A673 (cell line): ENCODE measurements at regions not wholly inside any gene's neighbourhood (a gene's known extent, or its start where the extent isn't known, plus 50 kb on each side); places are given as distances from the start of the nearest gene placed in this dataset.

Experiments used
- BruUV-seq: library from RNA; stranded (reverse); fragments of 400-500 nt; replicated peaks from 2 replicates; lab custom pipeline; 2021; lab: Mats Ljungman, UMichigan
- CTCF ChIA-PET: fragments of 300-600 bp; sonication (Branson Sonifier 250); formaldehyde crosslinking; loops from one replicate; lab custom pipeline; 2022; ENCODE audit warnings: antibody characterized with exemption; lab: Charles Lee
- POLR2A ChIA-PET: fragments of 300-600 bp; sonication (Branson Sonifier 250); formaldehyde crosslinking; loops from one replicate; lab custom pipeline; 2022; ENCODE audit warnings: antibody characterized with exemption; ENCODE audit not compliant: low non-redundant PET; lab: Charles Lee
- DNase-seq: peaks from one replicate; pipeline ENCODE4 v3.0.0-alpha.2; 2015; ENCODE audit warnings: low spot score
- H3K27ac ChIP-seq: fragments of 200-600 bp; sonication (generic); 2 replicates; pipeline ENCODE4 v1.5.1; 2016; ENCODE audit warnings: mixed run types, low read depth, mild to moderate bottlenecking, mixed read lengths, antibody characterized with exemption, low read length; ENCODE audit not compliant: poor library complexity, severe bottlenecking
- H3K27me3 ChIP-seq: fragments of 200-600 bp; sonication (generic); replicated peaks from 2 replicates; pipeline ENCODE4 v1.6.1; 2017; ENCODE audit warnings: mixed run types, low read depth, mild to moderate bottlenecking, mixed read lengths, antibody characterized with exemption, low read length; ENCODE audit not compliant: insufficient read depth, poor library complexity
- H3K36me3 ChIP-seq: fragments of 200-600 bp; sonication (generic); 2 replicates; pipeline ENCODE4 v1.6.1; 2016; ENCODE audit warnings: mixed run types, mild to moderate bottlenecking, mixed read lengths, antibody characterized with exemption, low read length; ENCODE audit not compliant: insufficient read depth, poor library complexity, severe bottlenecking
- H3K4me1 ChIP-seq: fragments of 200-600 bp; sonication (generic); 2 replicates; pipeline ENCODE4 v1.6.1; 2017; ENCODE audit warnings: mixed run types, mild to moderate bottlenecking, mixed read lengths, antibody characterized with exemption, low read length; ENCODE audit not compliant: insufficient read depth, poor library complexity, severe bottlenecking
- H3K4me3 ChIP-seq: fragments of 200-600 bp; sonication (generic); 2 replicates; pipeline ENCODE4 v1.5.1; 2016; ENCODE audit warnings: low read depth, mixed run types, mild to moderate bottlenecking, mixed read lengths, low read length; ENCODE audit not compliant: poor library complexity, severe bottlenecking
- H3K9me3 ChIP-seq: fragments of 200-600 bp; sonication (generic); 2 replicates; pipeline ENCODE4 v1.6.1; 2016; ENCODE audit warnings: mixed run types, low read depth, mild to moderate bottlenecking, mixed read lengths, antibody characterized with exemption, low read length; ENCODE audit not compliant: poor library complexity, severe bottlenecking
- CTCF ChIP-seq: fragments of 300-800, 200-600 bp; sonication (generic); conservative IDR thresholded peaks from 2 replicates; pipeline ENCODE4 v1.5.1; 2017; ENCODE audit warnings: low read depth, mild to moderate bottlenecking, antibody characterized with exemption, low read length, moderate library complexity, mixed read lengths
- EZH2 ChIP-seq: fragments of 200-600 bp; sonication (generic); IDR thresholded peaks from 2 replicates; pipeline ENCODE4 v1.6.1; 2017; ENCODE audit warnings: borderline replicate concordance, low read depth, mild to moderate bottlenecking, mixed read lengths, antibody characterized with exemption, low read length; ENCODE audit not compliant: poor library complexity, severe bottlenecking
- intact Hi-C: fragments of 100-400 bp; cut with micrococcal nuclease; formaldehyde crosslinking; loops from one replicate; pipeline ENCODE4 v1.10.0; 2022; ENCODE audit not compliant: unreplicated experiment

- no TSS peak for BruUV-seq
- Histone ChIP-seq H3K27ac (no peak overlapping the region), H3K36me3 (no peaks in the 10 kb centered on the region), H3K4me3 (no peak overlapping the region), H3K9me3 (no peaks in the 10 kb centered on the region), H3K4me1 (no peaks in the 10 kb centered on the region), H3K27me3 (no peaks in the 10 kb centered on the region)
- intact Hi-C loops, result no loop called here
- CTCF ChIA-PET, result no interaction called here
- POLR2A ChIA-PET, result no interaction called here
- DNase-seq, result no peak
- TF ChIP-seq CTCF (no peak), EZH2 (no peak)
These were observed 371.8 kb downstream of the EPHA4 start for GRCh38 chr2:221200184-221200839.

GRCh38 chr2:221202431-221202830 lies 369.7 kb downstream of the EPHA4 start:
- no peak overlapping the region for H3K27ac ChIP-seq
- no peaks in the 10 kb centered on the region for H3K27me3 ChIP-seq
- no peak overlapping the region for H3K4me3 ChIP-seq
- H3K4me1 ChIP-seq, result no peaks in the 10 kb centered on the region
- DNase-seq, result no peak
- intact Hi-C loops, result no loop called here
- H3K9me3 ChIP-seq, result no peaks in the 10 kb centered on the region
- no peak for TF ChIP-seq CTCF
- TF ChIP-seq EZH2, result no peak
- no peaks in the 10 kb centered on the region for H3K36me3 ChIP-seq
- ChIA-PET POLR2A (interaction anchor here (0.6 kb wide), 1 partner anchor 405 kb away, joined by 3 read pairs; no protein-coding TSS in a partner anchor), CTCF (no interaction called here)
- no TSS peak for BruUV-seq

GRCh38 chr2:221203125-221203524 lies 369.0 kb downstream of the EPHA4 start:
- intact Hi-C loops, result no loop called here
- no TSS peak for BruUV-seq
- ChIA-PET POLR2A (no interaction called here), CTCF (no interaction called here)
- no peaks in the 10 kb centered on the region for H3K4me1 ChIP-seq
- no peak for TF ChIP-seq EZH2
- no peak for TF ChIP-seq CTCF
- H3K36me3 ChIP-seq, result no peaks in the 10 kb centered on the region
- H3K9me3 ChIP-seq, result no peaks in the 10 kb centered on the region
- DNase-seq, result no peak
- H3K27me3 ChIP-seq, result no peaks in the 10 kb centered on the region
- H3K27ac ChIP-seq, result no peak overlapping the region
- no peak overlapping the region for H3K4me3 ChIP-seq
